ENCODE measurements at regions not wholly inside any gene's neighbourhood (a gene's known extent, or its start where the extent isn't known, plus 50 kb on each side); places are given as distances from the start of the nearest gene placed in this dataset.
"Not testable (repeated sequence)": the region's sequence is repeated elsewhere in the genome, so short reads cannot be mapped to it uniquely, and the experiment has no call there.

DNA sequence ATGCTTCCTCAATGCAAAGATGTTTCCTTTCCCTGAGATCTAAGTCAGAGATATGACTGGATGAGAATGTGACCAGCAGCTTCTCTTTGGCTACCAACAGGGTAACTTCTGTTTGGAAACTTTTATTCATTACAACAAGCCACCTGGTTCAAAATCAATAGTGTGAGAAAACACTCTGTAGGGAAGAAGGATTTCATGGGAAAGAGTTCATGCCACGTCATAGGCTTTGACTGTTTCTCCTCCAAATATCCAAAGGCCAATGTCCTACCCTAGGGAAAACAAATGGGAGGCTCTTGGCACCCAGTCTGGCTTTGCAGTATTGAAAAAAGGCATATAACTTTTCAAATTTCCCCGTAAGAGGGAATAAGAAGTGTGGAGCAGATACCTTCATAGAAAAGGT is 245.5 kb downstream of the FNDC1 start:
- no peak overlapping the region for H3K27ac ChIP-seq
- TF ChIP-seq, protein P1, sequence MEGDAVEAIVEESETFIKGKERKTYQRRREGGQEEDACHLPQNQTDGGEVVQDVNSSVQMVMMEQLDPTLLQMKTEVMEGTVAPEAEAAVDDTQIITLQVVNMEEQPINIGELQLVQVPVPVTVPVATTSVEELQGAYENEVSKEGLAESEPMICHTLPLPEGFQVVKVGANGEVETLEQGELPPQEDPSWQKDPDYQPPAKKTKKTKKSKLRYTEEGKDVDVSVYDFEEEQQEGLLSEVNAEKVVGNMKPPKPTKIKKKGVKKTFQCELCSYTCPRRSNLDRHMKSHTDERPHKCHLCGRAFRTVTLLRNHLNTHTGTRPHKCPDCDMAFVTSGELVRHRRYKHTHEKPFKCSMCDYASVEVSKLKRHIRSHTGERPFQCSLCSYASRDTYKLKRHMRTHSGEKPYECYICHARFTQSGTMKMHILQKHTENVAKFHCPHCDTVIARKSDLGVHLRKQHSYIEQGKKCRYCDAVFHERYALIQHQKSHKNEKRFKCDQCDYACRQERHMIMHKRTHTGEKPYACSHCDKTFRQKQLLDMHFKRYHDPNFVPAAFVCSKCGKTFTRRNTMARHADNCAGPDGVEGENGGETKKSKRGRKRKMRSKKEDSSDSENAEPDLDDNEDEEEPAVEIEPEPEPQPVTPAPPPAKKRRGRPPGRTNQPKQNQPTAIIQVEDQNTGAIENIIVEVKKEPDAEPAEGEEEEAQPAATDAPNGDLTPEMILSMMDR (IDR thresholded peaks at IDR 0.05): no peak
- TF ChIP-seq ZFX (IDR thresholded peaks at IDR 0.05; ENCODE audit: borderline replicate concordance): no peak

DNA sequence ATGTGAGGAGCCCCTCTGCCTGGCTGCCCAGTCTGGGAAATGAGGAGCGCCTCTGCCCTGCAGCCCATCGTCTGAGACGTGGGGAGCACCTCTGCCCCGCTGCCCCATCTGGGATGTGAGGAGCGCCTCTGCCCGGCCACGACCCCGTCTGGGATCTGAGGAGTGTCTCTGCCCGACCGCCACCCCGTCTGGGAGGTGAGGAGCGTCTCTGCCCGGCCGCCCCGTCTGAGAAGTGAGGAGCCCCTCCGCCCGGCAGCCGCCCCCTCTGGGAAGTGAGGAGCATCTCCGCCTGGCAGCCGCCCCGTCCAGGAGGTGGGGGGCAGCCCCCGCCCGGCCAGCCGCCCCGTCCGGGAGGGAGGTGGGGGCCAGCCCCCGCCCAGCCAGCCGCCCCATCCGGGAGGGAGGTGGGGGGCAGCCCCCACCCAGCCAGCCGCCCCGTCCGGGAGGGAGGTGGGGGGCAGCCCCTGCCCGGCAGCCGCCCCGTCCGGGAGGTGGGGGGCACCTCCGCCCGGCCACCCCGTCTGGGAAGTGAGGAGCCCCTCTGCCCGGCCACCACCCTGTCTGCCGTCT is 238.1 kb downstream of the FNDC1 start:
- not testable (repeated sequence) for H3K27ac ChIP-seq

GRCh38 chr6:159404296-159404695 is 235.1 kb downstream of the FNDC1 start:
- TF ChIP-seq ZFX (IDR thresholded peaks at IDR 0.05; ENCODE audit: borderline replicate concordance): no peak
- no peak overlapping the region for H3K27ac ChIP-seq

DNA sequence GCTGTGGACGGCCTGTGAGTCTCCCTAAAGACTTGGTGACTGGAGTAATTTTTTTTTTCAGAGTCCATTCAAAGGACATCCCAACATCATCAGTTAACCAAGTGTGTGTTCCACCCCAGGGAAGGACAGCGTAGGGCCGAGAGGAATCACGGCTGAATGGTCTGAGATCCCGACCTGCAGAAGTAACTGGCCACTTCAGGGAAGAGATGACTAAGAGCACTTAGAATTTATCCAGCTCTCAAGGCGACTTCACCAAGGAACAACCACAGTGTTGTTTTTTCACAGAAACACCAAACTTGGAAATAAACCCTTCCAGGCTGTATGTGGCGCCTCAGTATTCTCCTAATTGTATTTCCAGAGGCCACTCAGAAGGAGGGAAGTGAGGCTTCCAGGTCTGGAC is 231.6 kb downstream of the FNDC1 start:
- H3K27ac ChIP-seq: no peak overlapping the region
- TF ChIP-seq, protein P1 (IDR thresholded peaks at IDR 0.05): no peak
- no peak for TF ChIP-seq ZFX (IDR thresholded peaks at IDR 0.05; ENCODE audit: borderline replicate concordance)

DNA sequence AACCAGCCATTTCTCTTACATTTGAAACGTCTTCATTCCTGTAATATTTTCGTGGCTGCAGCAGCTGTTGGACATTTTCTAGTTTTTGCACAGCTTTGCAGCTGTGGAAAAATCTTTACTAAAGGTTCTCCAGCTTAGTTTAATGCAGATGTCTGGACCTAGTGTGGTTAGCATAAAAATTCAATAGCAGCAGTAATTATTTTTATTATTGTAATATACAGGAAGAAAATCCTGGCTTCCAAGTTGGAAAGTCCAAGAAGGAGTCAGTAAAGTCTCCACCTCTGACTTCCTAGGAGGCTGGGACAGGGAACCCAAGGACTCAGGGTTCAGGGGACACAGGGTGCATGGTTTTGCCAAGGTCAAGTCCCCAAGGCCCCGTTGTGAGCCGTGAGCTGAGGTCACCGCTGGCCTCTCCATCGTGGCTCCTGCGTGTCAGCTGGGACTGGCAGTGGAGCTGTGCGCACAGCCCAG is 230.6 kb downstream of the FNDC1 start:
- TF ChIP-seq, protein P1 (IDR thresholded peaks at IDR 0.05): no peak
- TF ChIP-seq ZFX (IDR thresholded peaks at IDR 0.05; ENCODE audit: borderline replicate concordance): no peak
- H3K27ac ChIP-seq: no peak overlapping the region

GRCh38 chr6:159398633-159399032 is 229.4 kb downstream of the FNDC1 start:
- TF ChIP-seq ZFX (IDR thresholded peaks at IDR 0.05; ENCODE audit: borderline replicate concordance): no peak
- TF ChIP-seq, protein P1 (IDR thresholded peaks at IDR 0.05): no peak
- no peak overlapping the region for H3K27ac ChIP-seq

- no peak overlapping the region for H3K27ac ChIP-seq
- no peak for TF ChIP-seq ZFX (IDR thresholded peaks at IDR 0.05; ENCODE audit: borderline replicate concordance)
- TF ChIP-seq, protein P1 (IDR thresholded peaks at IDR 0.05): no peak
Observed at GRCh38 chr6:159397753-159398152, 228.6 kb downstream of the FNDC1 start.

- TF ChIP-seq, protein P1 (IDR thresholded peaks at IDR 0.05): no peak
- TF ChIP-seq ZFX (IDR thresholded peaks at IDR 0.05; ENCODE audit: borderline replicate concordance): no peak
- H3K27ac ChIP-seq: no peak overlapping the region
Observed at GRCh38 chr6:159395609-159396008, 226.4 kb downstream of the FNDC1 start.

DNA sequence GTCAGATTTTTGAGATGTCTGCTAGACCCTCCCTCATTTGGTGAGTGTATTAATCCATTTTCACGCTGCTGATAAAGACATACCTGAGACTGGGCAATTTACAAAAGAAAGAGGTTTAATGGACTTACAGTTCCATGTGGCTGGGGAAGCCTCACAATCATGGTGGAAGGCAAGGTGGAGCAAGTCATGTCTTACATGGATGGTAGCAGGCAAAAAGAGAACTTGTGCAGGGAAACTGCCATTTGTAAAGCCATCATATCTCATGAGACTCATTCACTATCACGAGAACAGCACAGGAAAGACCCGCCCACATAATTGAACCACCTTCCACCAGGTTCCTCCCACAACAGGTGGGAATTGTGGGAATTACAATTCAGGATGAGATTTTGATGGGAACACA is 223.5 kb downstream of the FNDC1 start:
- not testable (repeated sequence) for H3K27ac ChIP-seq

Measured in 22Rv1 (cell line).